ENCODE measurements at regions not wholly inside any gene's neighbourhood (a gene's known extent, or its start where the extent isn't known, plus 50 kb on each side); places are given as distances from the start of the nearest gene placed in this dataset.

DNA sequence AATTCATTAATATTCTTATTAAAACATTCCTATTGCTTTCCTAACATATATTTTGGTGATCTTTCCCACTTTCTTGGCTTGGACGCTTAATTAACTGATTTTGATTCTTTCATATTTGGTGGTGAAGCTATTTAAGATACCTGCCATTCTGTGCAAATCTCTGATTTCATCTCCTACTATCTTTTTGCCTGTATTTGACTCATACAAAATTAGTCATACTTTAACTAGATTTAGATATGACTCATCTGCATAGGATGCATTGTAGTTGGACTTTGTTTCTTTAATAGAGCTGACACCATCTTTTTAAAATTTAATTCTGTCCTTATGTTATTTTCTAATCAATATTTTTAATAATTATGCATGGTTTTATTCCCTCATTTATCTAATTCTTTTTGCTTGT, 93.8 kb upstream of the PLPPR4 start:
- no peak for DNase-seq

DNA sequence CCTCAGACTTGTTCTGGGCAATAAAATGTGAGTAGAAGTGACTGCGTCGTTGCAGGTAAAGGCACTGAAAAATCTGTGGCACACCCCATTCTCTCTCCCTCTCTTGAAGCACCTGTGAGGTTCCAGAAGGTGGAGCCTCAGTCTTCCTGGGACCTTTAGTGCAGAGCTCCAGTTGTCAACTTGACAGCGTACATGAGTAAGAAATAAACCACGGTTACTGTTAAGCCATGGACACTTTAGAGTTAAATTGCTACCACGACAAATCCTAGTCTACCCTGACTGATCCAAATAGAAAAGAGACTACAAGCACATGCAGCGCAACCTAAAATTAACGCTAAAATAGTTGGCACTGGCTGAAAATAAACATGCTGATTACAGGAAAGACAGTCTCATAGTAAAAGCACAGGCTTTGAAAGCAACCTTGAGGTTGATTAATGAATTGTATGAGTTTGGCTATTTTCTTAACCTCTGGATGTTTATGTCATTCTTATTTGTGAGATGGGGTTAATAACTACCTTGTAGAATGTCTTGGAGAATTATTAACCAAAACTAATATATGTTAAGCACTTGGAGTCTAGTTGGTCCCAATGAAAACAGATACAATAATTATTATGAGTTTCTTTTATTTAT, 93.0 kb upstream of the PLPPR4 start:
- no peak for DNase-seq

DNA sequence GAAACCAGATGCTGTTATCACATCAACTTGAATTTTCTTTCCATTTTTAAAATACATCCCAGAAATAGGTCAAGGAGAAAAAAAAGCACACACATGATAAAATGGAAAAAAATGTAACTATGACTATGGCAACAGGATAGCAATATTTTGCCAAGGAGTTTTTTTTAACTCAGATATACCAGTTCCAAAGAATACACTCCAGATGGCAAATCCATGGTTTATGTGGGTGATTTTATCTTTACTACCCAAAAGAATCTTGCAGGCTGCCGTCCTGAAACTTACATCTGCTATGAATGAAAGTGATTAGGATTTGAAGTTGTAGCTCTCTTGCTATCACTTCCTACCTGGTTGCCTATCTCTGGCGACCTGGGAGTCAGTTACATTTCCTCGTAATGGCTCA, 91.0 kb upstream of the PLPPR4 start:
- DNase-seq: no peak

DNA sequence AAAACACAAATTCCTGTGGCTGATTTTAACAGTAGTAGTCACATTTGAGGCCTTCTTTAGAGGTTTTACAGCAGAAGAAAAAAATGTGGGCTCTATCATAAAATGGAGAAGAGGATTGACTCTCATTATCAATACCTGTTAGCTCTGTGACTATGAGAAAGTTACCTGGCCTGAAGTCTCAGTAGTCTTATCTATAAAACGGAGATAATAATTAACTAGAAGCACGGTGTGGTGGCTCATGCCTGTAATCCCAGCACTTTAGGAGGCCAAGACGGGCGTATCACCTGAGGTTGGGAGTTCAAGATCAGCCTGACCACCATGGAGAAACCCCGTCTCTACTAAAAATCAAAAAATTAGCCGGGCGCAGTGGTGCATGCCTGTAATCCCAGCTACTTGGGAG, 90.4 kb upstream of the PLPPR4 start:
- no peak for DNase-seq

DNA sequence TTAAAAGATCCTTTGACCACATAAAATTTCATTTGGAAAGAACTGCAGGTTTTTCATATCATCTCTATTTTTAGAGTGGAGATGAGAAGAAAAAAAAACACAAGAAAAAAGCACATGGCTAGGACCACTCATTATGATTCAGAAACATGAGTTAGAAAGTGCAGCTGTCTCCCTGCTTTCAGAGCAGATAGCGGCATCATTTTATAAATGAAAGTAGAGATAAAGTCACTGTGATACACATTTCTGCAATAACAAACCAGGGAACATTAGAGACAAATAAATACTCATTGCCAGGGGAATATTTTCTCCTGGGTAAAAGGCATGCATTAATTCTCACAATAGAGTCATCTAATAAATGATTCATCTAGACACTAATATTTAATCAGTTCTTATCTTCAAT, 87.5 kb upstream of the PLPPR4 start:
- DNase-seq: no peak

DNA sequence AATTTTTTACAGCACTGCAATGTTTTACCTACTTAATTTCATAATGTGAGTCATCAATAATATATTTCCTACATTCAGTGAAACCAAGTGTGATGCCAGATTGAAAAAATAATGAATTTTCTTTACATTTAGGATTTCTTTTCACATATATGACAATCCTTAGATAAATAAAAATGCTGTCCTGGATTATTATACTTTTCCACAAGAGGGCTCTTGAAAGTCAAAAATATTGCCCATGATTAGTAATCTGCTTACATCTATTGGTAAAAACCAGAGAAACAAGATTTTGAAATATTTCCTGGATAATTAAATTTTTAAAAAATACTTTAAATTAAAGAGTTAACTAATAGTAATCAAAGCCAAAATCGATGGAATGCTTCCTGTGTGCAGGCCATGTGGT, 86.8 kb upstream of the PLPPR4 start:
- no peak for DNase-seq

DNA sequence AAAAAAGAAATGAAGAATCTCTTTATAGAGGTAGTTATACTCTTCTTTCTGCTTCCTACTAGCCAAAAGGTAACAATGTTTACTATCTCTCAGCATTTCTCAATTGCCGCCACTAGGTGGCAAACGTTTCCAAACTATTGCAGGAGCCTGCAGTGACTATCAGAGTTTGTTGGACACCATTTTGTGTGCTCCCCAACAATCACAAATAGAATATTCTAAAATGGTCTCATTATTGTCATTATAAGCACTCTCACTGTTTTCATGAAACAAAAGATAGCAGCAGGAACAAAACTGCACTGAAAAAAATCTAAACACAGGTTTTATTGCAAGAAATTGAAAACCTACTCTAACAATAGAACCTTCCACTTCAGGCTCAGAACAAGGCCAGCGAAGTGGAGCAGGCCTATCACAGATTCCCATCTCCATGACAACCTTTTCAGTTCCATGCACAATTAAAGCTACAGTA, 83.9 kb upstream of the PLPPR4 start:
- peak; percentile 51 for DNase-seq

DNA sequence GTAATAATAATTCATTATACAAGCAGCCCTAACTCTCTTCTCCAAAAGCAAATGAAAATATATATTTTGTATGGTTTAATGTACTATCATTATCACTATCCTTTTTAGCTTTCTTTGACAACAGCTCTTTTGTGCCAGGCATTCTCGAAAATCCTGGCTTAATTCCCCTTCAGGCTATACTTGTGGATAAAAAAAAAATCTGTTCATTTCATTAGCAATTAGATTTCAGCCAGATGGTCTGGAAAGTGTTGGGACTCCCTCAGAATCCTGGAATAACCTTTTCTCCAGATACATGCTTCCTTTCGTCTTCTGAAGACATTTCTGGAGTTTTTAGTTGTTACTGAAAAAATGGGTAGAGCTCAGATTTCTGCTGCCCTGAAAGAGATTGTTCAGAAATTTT, 83.4 kb upstream of the PLPPR4 start:
- DNase-seq: no peak

DNA sequence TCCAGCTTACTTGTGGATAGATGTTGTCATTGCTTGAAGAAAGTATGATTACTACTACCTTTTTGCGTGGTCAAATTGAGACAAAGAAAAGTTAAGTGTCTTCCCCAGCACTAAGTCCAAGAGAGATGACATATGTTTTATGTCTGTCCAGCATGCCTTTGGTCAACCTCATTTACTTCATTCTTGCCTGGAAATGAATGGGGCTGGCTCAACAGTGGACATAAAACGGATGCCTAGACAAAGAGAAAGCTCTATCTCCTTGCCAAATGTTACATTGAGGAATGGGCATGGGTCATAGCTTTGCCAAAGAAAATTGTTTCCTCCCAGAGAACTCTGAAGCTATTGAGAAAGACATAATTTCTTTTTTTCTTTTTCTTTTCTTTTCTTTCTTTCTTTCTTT, 82.4 kb upstream of the PLPPR4 start:
- no peak for DNase-seq

DNA sequence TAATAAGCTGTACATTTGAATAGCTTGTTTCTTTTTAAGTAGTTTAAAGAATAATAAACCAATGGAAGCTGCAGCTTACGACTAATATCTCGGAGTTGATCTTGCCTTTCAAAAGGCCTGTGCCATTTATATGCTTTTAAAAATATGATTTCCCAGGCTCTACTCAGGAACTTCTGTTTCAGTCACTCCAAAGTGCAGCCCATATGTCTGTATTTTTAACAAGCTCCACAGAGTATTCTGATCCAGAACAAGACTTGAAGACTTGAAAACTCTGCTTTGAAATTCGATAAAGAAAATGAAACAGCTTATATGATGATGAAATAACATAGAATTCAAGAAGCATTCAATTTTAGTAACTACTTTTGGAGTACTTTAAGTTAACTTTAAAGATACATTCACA, 79.1 kb upstream of the PLPPR4 start:
- no peak for DNase-seq

DNA sequence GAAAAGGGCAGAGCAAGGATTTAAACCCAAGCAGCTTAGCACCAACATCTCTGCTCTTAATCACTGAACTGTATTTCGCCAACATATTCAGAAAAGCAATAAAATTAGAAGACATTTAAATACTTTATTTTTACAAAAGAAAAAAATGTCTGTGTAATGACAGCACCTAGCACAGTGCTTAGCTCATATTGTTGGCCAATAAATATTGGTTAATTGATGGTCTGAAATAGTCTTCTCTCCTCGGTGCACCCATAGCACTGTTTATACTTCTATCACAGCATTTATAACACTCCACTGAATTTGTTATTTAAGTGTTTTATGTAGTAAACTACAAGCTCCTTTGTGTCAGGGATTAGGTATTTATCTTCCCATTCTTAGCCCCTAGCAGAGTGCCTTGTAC, 70.9 kb upstream of the PLPPR4 start:
- no peak for DNase-seq

DNA sequence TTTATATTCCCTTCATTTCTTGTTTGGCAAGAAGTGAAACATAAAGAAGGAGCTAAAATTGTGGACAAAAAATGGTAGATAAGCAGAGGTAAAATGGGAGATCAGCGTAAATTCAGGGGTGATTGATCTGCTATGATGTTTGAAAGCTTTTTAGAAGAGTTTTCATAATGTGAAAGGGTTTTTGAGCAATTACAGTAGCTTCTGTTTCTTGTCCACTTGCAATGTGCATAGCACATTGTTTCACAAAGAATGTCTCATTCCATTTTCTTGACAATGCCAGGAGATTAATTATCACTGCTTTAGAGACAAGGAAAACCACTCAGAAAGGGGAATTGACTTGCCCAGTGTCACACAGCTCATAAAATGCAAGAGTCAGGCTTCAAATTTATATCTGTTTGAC, 65.9 kb upstream of the PLPPR4 start:
- no peak for DNase-seq

DNA sequence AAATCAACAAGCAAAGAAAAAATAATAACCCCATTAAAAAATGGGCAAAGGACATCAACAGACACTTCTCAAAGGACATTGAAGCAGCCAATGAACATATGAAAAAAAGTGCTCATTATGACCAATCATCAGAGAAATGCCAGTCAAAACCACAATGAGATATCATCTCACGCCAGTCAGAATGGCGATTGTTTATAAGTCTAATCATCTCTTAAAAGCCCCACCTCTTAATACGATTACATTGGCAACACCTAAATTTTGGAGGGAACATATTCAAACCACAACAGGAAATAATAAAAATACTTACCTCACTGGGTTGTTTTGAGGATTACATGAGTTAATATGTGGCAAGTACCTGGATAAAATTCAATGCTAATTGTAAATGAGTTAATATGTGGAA, 57.1 kb upstream of the PLPPR4 start:
- no peak for DNase-seq
